DMS153 (cell line): ENCODE measurements at regions not wholly inside any gene's neighbourhood (a gene's known extent, or its start where the extent isn't known, plus 50 kb on each side); places are given as distances from the start of the nearest gene placed in this dataset.

Experiments
- DNase-seq: peaks from one replicate; lab custom pipeline; 2025; lab: John Stamatoyannopoulos, UW

GRCh38 chr11:134531327-134532130 lies 119.5 kb upstream of the B3GAT1 start:
- DNase-seq = no peak

- DNase-seq = no peak
Observed at GRCh38 chr11:134530636-134531326, 118.7 kb upstream of the B3GAT1 start.

GRCh38 chr11:134529212-134530096 lies 117.4 kb upstream of the B3GAT1 start:
- DNase-seq = no peak

DNA sequence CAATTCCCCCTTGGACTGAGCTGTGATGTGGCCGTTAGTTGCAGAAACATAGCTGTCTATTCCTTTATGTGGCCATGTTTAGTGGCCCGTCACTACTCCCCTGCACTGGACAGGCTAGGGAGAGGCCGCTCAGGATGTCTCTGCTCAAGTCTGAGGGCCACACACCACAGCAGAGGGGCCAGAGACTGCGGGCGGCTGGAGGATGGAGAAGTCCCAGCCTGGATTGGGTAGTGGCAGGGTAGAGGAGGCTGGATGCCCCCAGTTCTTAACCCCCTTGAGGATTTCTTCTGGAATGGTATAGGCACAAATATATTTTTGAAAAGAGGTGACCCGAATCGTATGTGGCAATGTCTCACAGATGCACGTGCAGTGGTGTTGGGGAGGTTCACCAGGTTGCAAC lies 116.4 kb upstream of the B3GAT1 start:
- DNase-seq = no peak

DNA sequence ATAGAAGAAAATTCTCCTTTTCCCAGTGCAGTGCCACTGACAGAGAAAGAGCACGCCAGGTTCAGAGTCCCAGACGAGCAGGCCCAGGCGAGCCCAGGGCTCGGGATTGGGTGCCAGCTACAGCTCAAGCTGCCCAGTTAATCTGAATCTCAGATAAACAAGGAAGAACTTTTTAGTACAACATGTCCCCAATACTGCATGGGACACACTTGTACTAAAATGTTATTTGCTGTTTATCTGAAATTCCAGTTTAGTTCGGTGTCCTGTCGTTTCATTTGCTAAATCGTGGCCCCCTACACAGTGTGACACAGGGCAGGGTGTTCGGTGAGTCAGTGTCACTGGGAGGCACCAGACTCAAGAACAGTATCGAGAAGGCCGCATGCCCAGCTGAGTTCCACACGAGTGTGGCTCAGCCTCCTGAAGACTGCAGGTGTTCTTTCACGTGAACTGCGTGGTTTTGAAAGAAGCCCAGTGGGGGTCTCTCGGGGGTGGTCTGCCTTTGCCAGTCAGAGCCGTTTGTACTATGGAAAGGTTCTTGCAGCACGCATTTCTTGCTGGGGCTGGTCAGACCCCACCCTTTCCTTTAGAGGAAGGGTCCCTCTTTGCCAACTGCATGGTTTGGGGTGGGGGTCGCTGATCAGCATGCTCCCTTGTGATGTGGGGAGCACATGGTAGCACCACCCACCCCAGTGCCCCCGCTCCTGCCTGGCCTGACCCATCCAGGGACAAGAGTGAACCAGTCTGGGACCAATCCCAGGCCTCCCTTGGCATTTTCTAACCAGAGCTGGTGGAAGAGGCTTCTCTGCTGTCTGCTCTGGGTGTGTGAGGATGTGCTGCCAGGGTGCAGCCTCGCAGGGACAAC lies 115.6 kb upstream of the B3GAT1 start:
- DNase-seq = no peak

DNA sequence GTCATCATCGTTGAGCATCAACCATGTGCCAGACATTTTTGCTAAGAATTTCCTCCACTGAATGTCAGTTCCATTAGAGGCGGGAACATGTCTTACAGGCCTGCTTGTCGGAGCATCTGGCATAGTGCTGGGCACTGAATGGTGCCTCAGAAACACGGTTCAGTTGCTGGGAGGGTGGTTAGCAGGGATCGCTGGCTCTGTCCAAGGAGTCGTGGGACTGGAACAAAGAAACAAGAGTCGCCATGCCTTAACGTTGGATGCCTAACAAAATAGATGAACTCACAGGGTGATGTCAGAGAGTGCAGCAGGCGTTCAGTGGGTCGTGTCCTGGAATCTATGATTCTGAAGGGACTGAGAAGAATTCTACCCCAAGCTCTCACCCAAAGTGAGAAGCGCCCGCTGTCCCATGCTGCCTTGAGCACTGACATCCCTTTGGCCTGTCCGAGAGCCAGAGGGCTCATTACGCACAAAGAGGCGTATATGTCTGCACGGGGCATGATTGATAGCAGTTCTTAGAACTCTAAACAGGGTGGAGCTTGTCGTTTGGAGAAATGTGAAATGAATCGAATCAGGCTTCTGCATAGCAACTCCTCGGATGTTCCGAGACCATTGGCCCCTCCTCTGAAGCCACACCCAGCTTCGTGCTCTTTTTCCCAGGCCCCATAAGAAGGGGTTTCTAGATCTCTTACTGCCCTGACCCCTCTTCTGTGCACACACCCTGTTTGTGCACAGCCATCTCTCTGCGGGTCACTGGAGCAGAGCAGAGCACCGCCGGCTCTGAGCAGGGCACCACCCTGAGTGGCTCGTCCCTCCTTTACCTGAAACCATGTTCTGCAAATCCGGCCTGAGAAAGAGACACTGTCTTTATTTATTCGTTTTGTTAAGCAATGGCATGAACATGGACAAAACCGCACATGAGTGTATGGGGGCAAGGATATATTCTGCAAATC lies 113.1 kb upstream of the B3GAT1 start:
- DNase-seq = no peak

DNA sequence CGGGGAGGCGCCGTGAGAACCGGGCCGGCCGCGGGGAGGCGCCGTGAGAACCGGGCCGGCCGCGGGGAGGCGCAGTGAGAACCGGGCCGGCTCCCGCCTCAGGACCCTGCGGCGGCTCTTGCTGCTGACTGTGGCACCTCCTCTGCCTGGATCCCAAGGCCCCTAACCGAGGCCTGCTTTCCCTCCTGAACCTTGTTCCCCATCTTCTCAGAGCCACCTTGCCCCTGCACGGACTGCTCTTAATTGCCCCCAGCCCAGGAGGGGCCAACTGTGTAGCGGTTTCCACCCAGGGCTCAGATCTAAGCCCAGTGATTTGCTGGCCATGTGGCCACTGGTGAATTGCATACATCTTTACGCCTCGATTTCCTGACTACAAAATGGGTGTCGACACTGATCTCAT lies 112.2 kb upstream of the B3GAT1 start:
- no peak for DNase-seq

DNA sequence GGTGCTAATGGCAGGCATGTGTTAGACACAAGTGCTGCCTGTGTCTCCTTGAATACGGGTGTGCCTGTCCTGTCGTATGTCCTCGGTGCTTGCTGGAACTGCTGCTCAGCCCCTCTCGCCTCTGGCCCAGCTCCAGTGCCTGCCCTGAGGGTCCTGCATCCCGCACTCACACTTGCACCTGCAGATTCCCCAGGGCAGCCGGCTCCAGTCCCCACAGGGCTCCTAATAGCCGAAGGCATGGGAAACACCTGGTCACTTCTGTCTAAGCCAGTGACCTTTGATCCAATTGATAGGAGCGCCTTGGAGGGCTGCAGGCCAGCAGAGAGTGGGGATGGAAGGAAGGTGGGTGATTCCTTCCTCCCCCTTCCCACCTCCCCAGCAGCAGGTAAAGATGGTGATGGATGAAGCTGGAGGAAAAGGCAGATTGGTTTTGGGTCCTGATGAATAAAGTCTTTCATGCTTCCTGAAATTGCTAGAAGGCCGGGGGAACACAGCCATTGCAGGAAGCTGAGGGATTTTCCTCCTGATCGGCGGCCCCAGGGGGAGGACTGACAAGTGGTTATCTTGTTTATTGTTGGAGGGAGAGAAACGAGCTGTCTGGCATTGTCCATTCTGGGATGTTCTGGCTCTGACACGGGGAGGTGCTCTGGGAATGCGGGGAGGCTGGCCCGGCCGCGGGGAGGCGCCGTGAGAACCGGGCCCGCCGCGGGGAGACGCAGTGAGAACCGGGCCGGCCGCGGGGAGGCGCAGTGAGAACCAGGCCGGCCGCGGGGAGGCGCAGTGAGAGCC lies 110.9 kb upstream of the B3GAT1 start:
- no peak for DNase-seq

DNA sequence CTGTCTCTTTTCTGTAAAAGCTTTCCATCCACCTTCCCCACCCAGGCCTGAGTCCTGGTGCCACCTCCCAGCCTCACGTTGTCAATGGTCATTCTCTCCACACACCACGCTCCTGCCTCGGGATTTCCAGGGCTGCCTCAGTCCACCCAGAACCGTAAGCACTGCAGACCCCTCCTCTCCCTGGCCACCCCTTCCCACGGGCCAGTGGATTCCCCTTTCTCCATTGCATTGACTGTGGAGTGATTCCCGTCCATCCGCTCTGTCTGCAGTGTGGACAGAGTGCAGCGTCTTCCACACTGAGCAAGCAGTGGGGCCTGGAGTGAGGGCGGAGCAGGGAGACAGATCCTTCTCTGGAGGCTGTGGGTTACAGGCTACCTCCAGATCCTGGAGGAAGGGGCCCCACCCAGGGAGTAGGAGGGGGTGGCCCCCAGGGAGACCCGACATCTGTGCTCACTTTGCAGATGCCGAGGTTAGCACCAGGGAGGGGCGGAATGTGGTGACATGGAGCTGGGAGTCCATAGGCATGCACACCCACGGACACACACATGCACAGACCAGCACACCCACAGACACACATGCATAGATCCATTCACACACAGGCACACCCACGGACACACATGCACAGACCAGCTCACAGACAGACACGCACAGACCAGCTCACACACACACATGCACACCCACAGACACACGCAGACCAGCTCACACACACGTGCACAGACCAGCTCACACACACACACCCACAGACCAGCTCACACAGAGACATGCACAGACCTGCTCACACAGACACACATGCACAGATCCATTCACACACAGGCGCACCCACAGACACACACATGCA lies 109.6 kb upstream of the B3GAT1 start:
- no peak for DNase-seq

GRCh38 chr11:134521001-134521400 lies 109.0 kb upstream of the B3GAT1 start:
- DNase-seq = no peak

DNA sequence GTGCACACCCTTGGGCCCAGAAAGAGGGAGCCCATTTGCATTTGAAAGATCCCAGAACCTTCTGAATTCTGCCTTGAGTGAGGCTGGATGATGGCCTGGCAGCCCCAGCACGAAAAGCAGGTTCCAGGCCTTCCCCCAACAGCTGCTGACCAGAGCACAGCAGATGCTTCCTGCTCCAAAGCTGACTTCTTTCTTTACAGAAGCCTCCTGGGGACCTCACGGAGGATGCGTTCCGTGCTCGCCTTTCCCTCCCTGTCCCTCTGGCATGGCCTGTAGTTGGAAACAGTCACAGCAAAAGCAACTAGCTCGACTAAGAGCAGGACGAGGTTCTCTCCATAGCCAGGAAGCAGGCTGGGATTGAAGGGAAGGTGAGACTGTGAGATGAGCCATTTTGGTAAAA lies 107.7 kb upstream of the B3GAT1 start:
- DNase-seq = no peak

DNA sequence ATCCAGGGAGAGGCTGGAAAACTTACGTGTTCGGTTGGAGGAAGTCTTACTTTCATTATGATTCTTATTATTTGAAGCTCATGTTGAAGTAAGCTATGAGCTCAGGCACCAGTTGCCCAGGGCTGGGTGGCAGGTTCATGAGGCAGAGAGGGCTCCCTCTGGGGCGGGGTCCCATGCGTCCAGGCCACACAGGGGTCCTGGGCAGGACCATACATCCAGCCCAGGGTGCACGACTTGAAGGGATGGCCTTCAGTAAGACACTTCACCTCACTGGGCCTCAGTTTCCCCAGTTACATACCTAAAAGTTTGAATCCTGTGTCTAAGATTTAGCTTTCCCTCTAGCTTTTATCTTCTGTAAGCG lies 107.3 kb upstream of the B3GAT1 start:
- DNase-seq = no peak

GRCh38 chr11:134518616-134519389 lies 106.8 kb upstream of the B3GAT1 start:
- DNase-seq = no peak

DNA sequence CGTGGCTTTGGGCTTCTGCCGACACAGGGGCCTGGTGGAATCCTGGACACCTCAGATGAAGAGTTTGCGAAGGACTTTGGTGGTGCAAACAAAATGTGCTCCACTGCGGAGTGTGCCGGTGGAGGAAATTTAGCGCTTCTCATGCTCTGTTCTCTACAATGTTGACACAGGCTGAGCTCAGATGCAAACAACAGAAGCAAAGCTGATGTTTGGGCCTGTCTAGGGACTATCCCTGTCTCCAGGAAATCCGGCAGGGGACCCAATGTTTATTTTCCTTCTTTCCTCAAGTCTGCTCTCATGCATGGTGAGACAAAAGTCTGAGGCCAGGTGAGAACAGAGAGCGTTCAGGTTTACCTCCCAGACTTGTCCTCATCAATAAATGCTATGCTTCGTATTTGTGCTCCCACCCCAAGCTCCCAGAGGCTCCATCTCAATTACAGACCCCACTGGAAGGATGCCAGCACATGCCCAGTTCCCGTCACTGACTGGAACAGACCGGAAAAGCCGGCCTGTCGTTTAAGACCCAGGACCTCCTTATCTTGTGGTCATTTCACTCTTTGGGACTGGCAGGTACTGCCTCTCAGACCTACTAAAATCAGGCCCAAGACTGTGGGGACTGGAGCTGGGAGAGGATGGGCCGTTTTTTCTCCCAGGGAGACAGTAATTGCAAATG lies 105.7 kb upstream of the B3GAT1 start:
- peak; percentile 78 for DNase-seq

GRCh38 chr11:134517115-134517514 lies 105.1 kb upstream of the B3GAT1 start:
- no peak for DNase-seq

GRCh38 chr11:134516529-134516928 lies 104.5 kb upstream of the B3GAT1 start:
- peak; percentile 46 for DNase-seq
